Stimulated activated CD4-positive, alpha-beta T cell treated with anti-CD3 and anti-CD28 coated beads, Interleukin-4, amount 100 ng/mL, for 48 hours (primary cell): ENCODE measurements at regions not wholly inside any gene's neighbourhood (a gene's known extent, or its start where the extent isn't known, plus 50 kb on each side); places are given as distances from the start of the nearest gene placed in this dataset.

Experiments
- DNase-seq, 2 donors: peaks; one replicate each; pipeline ENCODE4 v3.0.0-alpha.2; 2020; ENCODE audit warnings: low read depth in 2 of 2

DNA sequence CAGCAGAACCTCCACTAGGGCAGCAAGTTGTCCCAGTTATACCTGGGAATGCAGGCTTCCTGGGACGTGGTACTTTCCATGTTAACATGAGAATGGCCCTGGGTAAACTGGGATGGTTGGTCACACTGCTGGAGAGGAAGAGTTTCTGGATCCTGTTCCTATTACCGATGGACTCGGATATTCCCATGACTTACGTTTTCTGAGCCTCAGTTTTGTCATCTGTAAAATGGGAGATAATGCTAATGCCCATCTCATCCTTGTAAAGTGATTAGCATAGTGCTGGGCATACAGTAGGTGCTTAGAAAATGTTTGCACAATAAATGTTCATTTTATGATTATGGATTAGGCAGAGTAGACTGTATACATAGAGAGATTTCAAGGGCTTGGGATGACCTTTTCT, 280.9 kb upstream of the EEF2KMT start:
- DNase-seq, result no peak

DNA sequence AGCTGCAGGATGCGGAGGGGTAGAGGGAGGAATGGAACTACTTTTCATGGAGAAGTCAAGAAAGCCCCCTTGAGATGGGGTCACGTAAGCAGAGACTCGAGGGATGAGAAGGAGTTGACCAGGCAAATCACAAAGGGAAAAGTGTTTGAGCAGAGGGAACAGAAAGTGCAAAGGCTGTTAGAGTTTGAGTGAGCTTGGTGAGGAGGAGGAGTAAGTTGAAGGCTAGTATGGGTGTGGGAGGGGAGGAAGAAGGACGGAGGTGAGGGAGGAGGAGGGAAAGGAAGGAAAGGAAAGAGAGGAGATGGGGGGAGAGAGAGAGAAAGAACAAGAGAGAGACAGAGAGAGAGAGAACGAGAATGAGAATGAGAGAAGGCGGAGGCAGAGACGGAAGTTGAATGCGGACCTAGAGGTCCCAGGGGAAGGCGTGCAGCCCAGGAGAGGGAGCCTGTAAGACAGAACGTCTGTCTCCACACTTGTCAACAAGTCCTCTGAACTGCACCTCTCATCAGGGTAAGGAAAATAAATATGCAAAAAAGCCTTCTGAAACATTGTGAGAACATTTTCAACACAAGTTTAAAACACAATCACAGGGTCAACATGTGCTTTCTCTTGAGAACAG, 279.8 kb upstream of the EEF2KMT start:
- DNase-seq, result no peak

DNA sequence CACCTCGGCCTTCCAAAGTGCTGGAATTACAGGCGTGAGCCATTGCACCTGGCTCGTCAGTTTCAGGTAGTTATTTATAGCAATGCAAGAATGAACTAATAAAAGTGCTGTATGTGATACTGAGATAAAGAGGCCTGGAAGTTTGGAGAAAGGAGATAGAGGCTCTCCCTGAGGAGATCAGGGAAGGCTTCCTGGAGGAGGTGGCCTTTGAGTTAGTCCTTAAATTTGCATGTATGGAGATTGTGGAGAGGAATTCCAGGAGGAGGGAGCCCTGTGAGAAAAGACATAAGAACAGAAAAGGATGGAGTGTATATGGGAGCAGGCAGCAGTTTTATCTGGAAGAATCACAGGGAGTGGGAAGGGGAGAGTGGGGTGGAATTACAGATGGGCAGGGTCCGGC, 276.6 kb upstream of the EEF2KMT start:
- no peak for DNase-seq

DNA sequence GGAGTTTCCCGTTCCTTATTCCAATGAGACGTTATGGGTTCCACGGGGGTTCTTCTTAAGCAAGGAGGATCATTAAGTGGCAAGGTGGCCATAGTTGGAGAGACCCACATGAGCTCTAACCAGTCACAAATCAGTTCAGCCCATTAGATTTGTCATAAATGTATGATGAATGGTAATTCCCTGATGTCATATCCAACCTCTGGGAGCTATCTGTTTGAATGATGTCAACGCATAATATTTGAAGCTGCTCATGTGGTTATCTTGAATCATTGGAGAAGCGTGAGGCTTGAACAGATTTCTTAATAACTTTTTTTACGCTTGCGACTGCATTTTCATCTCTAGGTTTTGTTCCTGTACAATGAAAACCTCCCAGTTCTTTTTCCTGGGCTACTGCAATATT, 270.4 kb upstream of the EEF2KMT start:
- DNase-seq, result no peak

DNA sequence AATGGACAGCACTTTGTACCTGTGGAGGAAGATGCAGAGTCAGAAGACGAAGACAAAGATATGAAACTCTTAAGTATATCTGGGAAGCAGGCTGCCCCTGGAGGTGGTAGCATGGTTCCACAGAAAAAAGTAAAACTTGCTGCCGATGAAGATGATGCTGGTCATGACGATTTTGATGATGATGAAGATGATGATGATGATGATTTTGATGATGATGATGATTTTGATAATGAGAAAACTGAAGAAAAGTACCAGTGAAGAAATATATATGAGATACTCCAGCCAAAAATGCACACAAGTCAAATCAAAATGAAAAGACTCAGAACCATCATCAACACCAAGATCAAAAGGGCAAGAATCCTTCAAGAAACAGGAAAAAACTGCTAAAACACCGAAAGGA, 268.5 kb upstream of the EEF2KMT start:
- DNase-seq, result no peak

DNA sequence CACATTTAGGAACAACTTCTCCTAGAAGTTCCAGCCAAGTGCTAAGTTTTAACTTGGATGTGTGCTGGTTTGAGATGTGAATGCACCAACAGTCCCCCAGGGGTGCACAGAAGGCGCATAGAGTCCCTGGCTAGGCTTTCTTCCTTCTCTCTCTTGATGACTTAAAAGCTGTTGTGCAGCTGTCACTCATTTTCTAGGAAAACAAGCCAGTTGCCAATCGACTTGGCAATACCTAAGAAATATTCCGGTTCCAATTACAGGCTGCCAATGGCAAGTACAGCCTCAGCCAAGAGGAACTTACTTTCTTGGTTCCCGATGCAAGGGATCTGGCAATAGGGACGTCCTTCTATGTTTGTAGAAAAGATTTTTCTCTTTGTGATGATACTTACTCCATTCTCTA, 266.6 kb upstream of the EEF2KMT start:
- DNase-seq, result no peak

DNA sequence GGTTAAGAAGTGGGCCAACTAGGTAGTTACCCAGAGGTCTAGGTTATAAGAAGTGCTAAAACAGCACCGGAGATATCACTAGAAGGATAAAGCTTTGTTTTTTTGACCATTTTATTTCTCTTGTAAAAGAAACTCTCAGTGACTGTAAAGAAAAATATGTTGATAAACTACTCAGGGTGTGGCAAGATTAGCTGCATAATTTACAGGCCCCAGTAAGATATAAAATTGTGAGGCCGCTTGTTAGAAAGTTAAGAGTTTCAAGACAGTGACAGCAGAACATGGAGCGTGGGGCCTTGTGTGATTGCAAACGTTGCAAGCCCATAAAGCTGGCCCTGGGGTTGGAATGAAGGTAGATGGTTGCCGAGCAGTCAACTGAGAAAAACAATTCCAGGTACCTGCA, 263.7 kb upstream of the EEF2KMT start:
- DNase-seq, result no peak

DNA sequence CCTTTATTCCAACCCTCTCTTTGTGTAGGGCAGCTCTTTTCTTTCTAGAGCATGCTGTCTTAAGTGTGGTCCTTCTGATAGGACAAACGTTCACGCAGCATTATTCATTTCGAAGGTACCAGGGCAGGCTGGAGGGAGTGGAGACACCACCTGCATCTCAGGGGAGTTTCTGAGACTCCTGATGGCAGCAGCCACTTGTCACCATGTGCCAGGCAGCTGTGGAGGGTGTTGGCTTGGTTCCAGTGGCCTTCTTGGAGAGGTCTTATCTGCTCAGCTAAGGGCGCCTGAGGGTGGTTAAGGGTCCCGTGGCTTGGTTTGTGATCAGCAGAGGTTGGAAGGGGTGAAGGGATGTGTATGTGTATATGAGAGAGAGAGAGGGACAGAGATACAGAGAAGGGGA, 257.1 kb upstream of the EEF2KMT start:
- no peak for DNase-seq

DNA sequence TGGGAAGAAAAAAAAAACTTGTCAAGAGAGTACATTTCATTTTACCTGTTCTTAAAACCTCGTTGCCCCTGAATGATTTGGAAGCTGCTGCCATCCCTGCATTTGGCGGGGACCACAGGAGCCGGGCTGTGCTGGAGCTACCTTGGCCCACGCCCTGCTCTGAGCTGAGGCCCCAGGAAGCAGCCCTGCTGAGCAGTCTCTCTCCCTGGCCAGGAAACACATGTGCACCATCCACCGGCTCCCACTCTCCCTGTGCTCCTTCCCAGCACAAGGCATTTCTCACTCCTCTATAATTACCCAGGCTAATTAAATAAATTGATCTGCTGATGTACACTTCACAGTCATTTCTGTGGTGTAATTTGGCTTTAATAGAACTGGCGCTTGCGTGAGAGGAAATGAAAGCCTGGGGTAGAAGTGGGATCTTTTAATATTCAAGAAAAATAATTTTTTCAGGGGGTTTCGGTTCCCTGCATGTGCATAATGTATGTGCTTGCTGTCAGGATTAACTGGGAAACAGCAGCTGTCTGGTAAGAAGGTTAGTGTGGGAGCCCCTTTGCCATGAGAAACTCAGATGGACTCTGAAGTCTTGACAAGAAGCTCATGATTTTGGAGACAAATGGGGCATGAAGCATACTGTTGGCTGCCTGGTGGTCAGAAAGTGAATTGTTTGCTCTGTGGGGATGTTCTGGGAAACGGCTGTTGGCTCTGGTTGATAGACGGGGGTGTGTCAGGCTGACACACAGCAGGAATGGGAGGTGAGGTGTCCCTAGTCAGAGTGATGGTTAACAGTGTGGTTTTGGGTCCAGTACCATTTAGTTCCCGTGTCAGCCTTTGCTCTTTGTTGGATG, 252.3 kb upstream of the EEF2KMT start:
- no peak for DNase-seq

DNA sequence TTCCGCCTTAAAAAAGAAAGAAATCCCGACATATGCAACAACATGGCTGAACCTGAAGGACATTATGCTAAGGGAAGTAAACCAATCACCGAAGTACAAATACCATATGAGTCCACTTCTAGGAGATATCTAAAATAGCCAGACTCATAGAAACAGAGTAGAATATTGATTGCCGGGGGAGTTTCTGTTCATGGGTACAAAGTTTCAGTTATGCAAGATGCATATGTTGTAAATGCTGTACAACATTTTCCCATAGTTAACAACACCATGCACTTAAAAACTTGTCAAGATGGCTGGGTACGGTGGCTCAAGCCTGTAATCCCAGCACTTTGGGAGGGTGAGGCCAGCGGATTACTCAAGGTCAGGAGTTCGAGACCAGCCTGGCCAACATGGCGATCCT, 251.5 kb upstream of the EEF2KMT start:
- DNase-seq, result no peak

DNA sequence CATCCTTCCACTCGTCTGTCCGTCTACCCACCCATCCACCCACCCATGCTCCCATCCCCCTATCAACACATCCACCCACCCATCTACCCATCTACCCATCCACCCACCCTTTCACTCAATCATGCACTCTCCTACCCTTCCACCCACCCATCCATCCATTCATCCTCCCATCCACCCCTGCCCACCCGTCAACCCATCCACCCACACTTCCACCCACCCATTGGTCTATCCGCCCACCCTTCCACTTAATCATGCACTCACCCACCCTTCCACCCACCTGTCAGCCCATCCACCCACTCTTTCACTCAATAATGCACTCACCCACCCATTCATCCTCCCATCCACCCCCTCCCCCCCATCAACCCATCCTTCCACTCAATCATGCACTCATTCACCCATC, 250.0 kb upstream of the EEF2KMT start:
- DNase-seq, result no peak

DNA sequence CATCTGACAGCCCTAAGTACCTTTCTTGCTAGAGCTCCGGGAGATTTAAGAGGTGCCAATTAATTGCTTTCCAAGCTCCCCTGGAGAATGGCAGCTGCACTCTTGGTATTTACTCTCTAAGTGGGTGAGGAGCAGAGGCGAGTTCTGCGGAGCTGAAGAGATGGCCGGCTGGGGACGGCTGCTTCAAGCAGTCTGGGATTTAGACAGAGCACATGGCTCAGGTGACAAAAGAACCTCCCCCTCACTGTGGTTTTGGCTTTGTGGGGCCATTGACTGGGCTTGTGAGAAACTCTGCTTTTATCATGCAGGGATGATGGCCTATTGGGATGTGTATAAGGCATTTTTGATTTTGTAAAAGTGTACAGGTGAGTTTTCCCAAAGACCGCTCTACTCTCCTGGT, 239.3 kb upstream of the EEF2KMT start:
- DNase-seq, result no peak

DNA sequence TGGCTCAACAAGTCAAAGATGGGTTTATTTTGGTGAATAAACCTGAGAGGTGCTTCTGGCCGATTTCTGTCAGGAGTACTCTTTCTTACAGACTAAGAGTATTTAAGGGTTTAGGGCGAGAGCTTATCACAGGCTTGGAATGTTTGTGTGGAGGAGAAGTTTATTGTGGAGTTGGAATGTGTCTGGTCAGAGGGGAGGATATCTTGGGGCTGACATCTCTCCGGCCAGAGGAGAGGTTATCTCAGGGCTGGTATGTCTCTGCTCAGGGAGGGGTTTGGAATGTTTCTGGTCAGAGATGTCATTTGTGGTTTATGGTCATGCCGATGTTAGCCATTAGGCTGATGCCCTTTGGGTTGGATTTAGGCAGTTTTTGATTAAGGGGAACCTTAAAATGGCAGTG, 236.4 kb upstream of the EEF2KMT start:
- DNase-seq, result no peak

DNA sequence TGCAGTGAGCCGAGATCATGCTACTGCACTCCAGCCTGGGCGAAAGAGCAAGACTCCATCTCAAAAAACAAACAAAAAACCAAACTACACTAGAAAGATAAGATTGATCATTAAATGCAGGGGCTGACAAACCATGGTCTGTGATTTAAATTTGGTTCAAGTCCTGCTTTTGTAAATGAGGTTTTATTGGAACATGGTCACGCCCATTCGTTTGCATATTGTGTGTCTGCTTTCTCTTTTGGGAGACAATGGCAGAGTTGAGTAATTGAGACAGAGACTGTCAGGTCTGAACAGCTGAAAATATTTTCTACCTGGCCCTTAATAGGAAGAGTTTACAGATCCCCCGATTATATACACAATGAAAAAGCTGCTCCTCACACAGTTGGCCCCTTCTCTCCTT, 235.5 kb upstream of the EEF2KMT start:
- DNase-seq, result no peak

DNA sequence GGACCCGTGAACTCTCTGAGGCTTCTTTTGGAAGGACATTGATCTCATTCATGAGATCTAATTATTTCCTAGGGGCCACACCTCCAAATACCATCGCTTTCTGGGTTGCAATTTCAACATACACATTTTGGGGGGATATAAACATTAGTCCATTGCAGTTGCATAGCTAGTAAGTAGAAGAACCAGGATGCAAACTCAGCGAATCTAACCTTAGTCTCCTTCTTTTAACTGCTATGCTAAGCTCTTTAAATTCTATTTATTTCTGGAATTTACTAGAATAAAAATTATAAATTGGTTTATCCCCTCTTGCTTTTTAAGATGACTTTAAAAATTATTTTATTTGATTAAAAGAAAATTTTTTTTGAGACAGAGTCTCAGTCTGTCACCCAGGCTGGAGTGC, 232.5 kb upstream of the EEF2KMT start:
- no peak for DNase-seq

DNA sequence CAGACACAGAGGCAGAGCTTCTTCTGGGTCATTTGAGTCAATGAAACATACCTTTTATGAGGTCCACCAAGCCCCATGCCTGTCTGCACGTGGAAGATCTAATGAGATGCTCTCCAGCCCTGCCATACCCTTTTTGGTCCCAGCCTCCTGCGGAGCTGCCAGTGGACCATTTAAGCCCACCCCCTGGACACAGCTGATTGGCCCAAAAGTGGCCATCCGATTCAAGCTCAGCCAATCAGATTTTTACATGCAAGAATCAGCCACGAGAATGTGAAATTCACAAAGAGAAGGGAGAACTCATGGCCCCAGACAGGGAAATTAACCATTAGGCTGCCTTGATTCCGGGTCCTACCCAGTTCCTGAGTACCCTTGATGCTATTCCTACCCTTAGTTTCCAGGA, 231.0 kb upstream of the EEF2KMT start:
- DNase-seq, result no peak

DNA sequence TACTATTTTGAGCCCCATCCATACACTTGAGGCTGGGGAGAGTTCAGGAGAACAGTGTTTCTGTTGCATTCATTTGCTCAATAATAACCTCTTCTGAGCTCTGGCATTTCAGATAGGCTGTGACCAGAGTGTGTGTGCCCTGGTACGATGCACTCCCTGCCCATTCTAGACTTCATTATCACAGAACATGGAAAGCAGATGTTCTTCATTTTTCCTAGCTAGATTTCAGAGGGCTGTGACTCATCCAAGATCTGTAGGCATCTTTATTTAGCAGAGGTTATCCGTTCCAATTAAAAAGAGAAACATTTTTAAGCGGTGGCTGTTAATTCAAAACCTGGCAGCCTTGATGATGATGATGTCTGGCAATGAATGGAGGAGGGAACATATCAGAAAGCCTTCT, 228.8 kb upstream of the EEF2KMT start:
- no peak for DNase-seq

DNA sequence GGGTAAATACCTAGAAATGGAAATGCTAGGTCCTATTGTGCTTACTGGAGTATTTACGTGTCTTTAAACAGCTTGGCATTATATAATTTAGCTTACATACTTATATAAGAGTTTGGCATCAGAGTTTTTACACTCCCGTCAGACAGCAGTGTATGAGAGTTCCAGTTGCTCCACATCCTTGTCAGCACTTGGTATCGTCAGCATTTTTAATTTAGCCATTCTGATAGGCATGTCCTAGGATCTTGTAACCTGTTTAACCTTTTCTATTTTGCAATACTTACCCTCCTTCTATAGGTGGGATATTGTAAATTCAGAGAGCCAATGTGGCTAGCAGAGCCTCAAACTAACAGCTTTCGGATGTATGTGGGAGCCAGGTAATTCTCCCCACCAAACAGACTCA, 228.3 kb upstream of the EEF2KMT start:
- DNase-seq, result no peak

DNA sequence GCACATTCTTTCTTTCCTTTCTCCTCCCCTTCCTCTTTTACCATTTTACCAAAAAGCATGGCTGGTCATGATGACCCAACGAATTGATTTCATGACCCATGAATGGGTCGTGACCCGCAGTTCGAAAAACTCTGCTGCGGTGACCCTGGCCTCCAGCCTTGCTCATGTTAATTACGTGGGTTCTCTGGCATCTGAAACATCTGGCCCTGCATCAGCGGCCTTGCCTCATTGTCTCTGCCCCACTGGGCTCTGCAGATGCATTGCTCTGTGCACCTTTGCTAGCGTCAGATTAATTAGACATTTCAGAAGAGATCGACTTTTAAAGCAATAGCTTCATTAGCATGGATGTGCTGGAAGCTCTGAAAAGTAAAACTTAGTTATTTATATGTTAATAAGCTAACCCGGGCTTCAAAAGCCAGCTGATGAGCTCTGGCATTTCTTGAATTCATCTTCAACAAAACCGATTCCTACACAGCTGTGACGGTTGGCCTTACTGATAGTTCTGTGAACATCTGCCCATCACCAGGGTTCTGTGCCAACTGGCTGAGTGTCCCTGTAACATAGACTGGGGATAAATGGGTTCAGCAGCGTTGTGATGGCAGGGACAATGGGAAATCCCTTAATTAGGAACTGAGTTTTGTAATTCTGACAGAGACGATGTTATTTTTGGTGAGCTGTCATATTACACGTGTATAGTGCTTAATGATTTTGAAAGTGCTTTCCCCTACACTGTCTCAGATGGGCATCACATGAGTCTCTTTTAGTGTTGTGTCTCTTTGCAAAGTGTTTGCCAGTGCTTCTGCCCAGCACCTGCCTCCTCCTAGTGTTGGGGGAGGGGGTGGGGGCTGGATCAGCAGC, 225.9 kb upstream of the EEF2KMT start:
- DNase-seq, result no peak

DNA sequence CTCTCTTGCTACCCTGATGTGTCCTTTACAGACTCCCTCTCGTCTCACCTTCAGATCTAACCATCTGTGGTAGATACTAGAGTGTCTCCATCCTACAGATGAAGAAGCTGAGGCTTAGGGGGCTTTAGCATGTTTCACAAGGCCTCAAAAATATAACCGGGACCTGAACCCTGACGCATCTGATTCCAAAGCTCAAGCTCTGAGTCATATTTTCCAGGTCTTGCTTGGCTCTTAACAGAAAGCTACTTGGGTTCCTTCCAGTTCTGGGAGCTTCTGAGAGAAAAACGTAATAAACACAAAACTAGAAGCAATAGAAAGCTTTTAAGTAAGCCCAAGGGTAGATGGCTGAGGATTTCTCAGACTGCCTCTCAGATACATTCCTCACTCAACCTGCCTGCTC, 224.3 kb upstream of the EEF2KMT start:
- DNase-seq, result no peak

DNA sequence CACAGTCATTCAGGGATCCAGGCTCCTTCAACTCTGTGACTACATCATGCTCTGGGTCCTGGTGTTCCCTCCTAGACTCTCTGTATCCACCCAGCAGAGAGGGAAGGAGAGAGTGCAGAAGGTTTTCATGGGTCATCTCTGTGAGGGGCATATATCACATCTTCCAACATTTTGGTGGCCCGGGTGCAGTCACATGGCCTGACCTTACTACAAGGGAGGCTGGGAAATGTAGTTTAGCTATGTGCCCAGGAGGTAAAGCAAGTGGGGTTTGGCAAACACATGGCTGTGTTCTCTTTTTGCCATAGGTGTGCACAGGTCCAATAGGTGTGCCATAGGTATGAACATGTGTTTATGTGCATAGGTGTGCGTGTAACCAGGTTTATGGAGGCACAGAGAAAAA, 222.2 kb upstream of the EEF2KMT start:
- DNase-seq, result no peak

DNA sequence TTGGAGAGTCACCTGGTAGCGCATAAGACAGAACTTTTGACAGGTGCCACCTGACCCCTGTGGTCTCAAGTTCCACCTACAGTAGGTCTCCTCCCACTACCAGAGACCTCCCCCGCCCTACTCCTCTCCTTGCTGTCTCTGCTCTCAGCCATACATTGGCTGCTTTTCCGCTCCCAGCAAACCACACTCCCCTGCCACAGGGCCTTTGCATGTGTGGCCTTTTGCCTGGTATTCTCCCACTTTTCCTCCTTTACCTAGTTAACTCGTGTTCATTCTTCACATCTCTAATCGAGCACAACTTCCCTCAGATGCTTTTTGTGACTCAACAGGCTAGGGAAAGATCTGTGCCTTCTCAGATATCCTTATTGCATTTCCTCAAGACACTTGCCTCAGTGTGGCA, 218.3 kb upstream of the EEF2KMT start:
- DNase-seq, result no peak

DNA sequence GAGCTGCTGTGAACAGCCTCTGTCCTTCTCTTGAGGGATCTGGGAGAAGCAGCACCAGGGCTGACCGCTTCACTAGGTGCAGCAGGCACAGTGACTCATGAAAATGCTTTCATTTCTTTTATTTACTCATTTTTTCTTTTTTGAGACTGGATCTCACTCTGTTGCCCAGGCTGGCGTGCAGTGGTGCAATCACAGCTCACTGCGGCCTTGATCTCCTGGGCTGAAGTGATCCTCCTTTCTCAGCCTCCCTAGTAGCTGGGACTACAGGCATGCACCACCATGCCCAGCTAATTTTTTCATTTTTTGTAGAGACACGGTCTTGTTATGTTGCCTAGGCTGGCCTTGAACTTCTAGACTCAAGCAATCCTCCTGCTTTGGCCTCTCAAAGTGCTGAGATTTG, 216.8 kb upstream of the EEF2KMT start:
- DNase-seq, result no peak
